ENCODE measurements at regions not wholly inside any gene's neighbourhood (a gene's known extent, or its start where the extent isn't known, plus 50 kb on each side); places are given as distances from the start of the nearest gene placed in this dataset.
A peak's percentile ranks its signal among the peaks of the same experiment; 100 is the strongest.

DNA sequence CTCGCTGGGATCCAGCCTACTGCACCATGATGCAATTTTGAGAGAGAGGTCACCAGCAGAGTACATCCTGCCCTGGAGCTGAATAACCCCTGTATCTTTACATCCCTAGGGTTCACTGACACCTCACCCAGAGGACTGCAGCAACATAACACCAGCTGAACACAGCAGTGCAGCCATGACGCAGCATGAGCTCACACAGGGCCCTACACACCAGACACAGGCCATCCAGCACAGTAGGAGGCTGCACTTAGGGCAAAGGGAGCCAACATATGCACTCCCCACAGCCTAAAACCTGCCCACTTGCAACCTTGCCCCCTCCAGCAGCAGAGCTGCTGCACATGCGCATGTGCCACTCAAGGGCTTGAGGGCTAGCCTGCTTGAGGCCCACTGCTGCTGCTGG, 157.3 kb upstream of the SMARCA2 start:
- peaks cover 9% of the 10 kb centered on the region for H3K9me3 Mint-ChIP-seq (ENCODE audit: unreplicated experiment)
- CTCF ChIA-PET, result no interaction called here
- BruUV-seq (replicated peaks), result no TSS peak

DNA sequence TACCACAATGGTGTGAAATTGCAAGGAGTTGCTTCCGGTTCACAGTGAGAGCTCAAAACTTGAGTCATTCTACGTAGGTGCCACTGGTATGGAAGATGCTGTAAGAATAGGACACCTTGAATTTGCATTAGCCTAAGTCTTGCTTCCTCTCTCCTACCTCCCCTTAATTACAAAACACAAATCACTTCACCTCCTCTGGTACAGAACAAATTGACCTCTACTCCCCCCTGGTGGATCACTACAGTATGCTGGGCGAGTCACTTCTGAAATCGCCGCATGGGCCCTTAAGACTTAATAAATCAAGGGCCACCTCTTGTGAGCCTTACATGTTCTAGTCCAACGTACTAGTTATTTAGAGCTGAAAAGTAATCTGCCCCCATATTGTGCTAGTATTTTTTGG, 145.3 kb upstream of the SMARCA2 start:
- CTCF ChIA-PET, result no interaction called here
- Mint-ChIP-seq H3K27ac (ENCODE audit: unreplicated experiment) (no peak overlapping the region), H3K27me3 (ENCODE audit: insufficient read depth, unreplicated experiment) (peaks cover 5% of the 10 kb centered on the region), H3K4me1 (ENCODE audit: low read depth, unreplicated experiment) (no peaks in the 10 kb centered on the region), H3K9me3 (ENCODE audit: unreplicated experiment) (no peaks in the 10 kb centered on the region), H3K36me3 (ENCODE audit: insufficient read depth, unreplicated experiment) (no peaks in the 10 kb centered on the region), H3K4me3 (ENCODE audit: unreplicated experiment) (no peak overlapping the region)
- POLR2A ChIA-PET, result no interaction called here
- Histone ChIP-seq H3K27me3 (replicated peaks; ENCODE audit: control insufficient read depth, insufficient read depth, low read length) (no peaks in the 10 kb centered on the region), H3K4me1 (no peaks in the 10 kb centered on the region), H3K36me3 (ENCODE audit: control insufficient read depth, insufficient read depth, low read length) (no peaks in the 10 kb centered on the region), H3K4me3 (ENCODE audit: low read depth, low read length) (no peak overlapping the region), H3K9me3 (no peaks in the 10 kb centered on the region)
- TF ChIP-seq, protein P1, sequence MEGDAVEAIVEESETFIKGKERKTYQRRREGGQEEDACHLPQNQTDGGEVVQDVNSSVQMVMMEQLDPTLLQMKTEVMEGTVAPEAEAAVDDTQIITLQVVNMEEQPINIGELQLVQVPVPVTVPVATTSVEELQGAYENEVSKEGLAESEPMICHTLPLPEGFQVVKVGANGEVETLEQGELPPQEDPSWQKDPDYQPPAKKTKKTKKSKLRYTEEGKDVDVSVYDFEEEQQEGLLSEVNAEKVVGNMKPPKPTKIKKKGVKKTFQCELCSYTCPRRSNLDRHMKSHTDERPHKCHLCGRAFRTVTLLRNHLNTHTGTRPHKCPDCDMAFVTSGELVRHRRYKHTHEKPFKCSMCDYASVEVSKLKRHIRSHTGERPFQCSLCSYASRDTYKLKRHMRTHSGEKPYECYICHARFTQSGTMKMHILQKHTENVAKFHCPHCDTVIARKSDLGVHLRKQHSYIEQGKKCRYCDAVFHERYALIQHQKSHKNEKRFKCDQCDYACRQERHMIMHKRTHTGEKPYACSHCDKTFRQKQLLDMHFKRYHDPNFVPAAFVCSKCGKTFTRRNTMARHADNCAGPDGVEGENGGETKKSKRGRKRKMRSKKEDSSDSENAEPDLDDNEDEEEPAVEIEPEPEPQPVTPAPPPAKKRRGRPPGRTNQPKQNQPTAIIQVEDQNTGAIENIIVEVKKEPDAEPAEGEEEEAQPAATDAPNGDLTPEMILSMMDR (IDR thresholded peaks at IDR 0.05; ENCODE audit: insufficient read depth in 1 of 2, low read depth in 1 of 2, low read length in 1 of 2, severe bottlenecking in 1 of 2, unreplicated experiment in 1 of 2), result peak; percentile 15 to 57
- intact Hi-C loops (cut with micrococcal nuclease; ENCODE audit: unreplicated experiment), result loop anchor here (1.0 kb wide), 1 partner anchor 143 kb away; no protein-coding TSS in a partner anchor
- no TSS peak for BruUV-seq (replicated peaks)
- peak in 1 of 2 experiments; percentile 53 for DNase-seq

More for the DNA sequence above, 157.3 kb upstream of the SMARCA2 start:
- Histone ChIP-seq H3K36me3 (ENCODE audit: control insufficient read depth, insufficient read depth, low read length) (no peaks in the 10 kb centered on the region), H3K4me3 (ENCODE audit: low read depth, low read length) (no peak overlapping the region), H3K9me3 (no peaks in the 10 kb centered on the region), H3K4me1 (no peaks in the 10 kb centered on the region), H3K27me3 (replicated peaks; ENCODE audit: control insufficient read depth, insufficient read depth, low read length) (no peaks in the 10 kb centered on the region)
- intact Hi-C loops (cut with micrococcal nuclease; ENCODE audit: unreplicated experiment), result no loop called here
- Mint-ChIP-seq H3K27me3 (ENCODE audit: insufficient read depth, unreplicated experiment) (peaks cover 14% of the 10 kb centered on the region), H3K36me3 (ENCODE audit: insufficient read depth, unreplicated experiment) (no peaks in the 10 kb centered on the region), H3K27ac (ENCODE audit: unreplicated experiment) (no peak overlapping the region), H3K4me3 (ENCODE audit: unreplicated experiment) (no peak overlapping the region), H3K4me1 (ENCODE audit: low read depth, unreplicated experiment) (no peaks in the 10 kb centered on the region)
- TF ChIP-seq, protein P1 (IDR thresholded peaks at IDR 0.05; ENCODE audit: insufficient read depth in 1 of 2, low read depth in 1 of 2, low read length in 1 of 2, severe bottlenecking in 1 of 2, unreplicated experiment in 1 of 2), result no peak
- no peak for DNase-seq
- POLR2A ChIA-PET, result no interaction called here

DNA sequence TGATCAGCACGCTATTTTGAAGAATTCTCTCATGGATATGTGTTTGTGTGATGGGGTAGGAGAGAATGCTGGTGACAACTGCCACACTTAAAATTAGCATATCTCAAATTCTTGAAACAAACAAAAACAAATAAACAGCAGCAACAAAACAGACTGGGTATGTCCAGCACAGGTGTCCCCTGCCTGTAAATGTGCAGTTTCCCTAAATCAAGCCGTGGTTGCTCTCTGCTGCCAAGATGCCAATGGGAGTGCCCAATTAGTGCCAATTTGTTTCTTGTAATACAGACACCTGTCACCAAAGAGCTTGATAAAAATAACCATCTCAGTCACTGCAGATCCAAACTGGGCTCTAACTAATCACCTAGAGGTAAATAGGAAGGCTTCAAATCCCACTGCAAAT, 144.2 kb upstream of the SMARCA2 start:
- POLR2A ChIA-PET, result no interaction called here
- Histone ChIP-seq H3K36me3 (ENCODE audit: control insufficient read depth, insufficient read depth, low read length) (no peaks in the 10 kb centered on the region), H3K27me3 (replicated peaks; ENCODE audit: control insufficient read depth, insufficient read depth, low read length) (no peaks in the 10 kb centered on the region), H3K4me3 (ENCODE audit: low read depth, low read length) (no peak overlapping the region), H3K9me3 (no peaks in the 10 kb centered on the region), H3K4me1 (no peaks in the 10 kb centered on the region)
- DNase-seq, result no peak
- no TSS peak for BruUV-seq (replicated peaks)
- TF ChIP-seq, protein P1 (IDR thresholded peaks at IDR 0.05; ENCODE audit: insufficient read depth in 1 of 2, low read depth in 1 of 2, low read length in 1 of 2, severe bottlenecking in 1 of 2, unreplicated experiment in 1 of 2), result no peak
- CTCF ChIA-PET, result no interaction called here
- H3K27me3 Mint-ChIP-seq (ENCODE audit: insufficient read depth, unreplicated experiment), result peaks cover 6% of the 10 kb centered on the region
- no peaks in the 10 kb centered on the region for H3K36me3 Mint-ChIP-seq (ENCODE audit: insufficient read depth, unreplicated experiment)
- no peaks in the 10 kb centered on the region for H3K9me3 Mint-ChIP-seq (ENCODE audit: unreplicated experiment)
- intact Hi-C loops (cut with micrococcal nuclease; ENCODE audit: unreplicated experiment), result loop anchor here (1.0 kb wide), 1 partner anchor 144 kb away; no protein-coding TSS in a partner anchor
- H3K4me1 Mint-ChIP-seq (ENCODE audit: low read depth, unreplicated experiment), result no peaks in the 10 kb centered on the region
- no peak overlapping the region for H3K27ac Mint-ChIP-seq (ENCODE audit: unreplicated experiment)
- H3K4me3 Mint-ChIP-seq (ENCODE audit: unreplicated experiment), result no peak overlapping the region

Data from Caco-2 (cell line).